Gastroesophageal sphincter (tissue), 3 donors: ENCODE measurements at regions not wholly inside any gene's neighbourhood (a gene's known extent, or its start where the extent isn't known, plus 50 kb on each side); places are given as distances from the start of the nearest gene placed in this dataset.

Experiments
- CTCF ChIP-seq, 4 experiments: fragments of 200-600 bp in 2 of 4; fragments of 450-650 bp in 2 of 4; sonication (generic) in 1 of 4; IDR thresholded peaks; one replicate each; pipeline ENCODE4 v1.5.1; 2017 to 2019; ENCODE audit warnings: antibody characterized with exemption in 4 of 4, mild to moderate bottlenecking in 2 of 4, moderate library complexity in 2 of 4
- POLR2AphosphoS5 ChIP-seq: sonication (generic); formaldehyde crosslinking; IDR thresholded peaks from one replicate; pipeline ENCODE4 v1.6.1; 2017; ENCODE audit warnings: antibody characterized with exemption

- TF ChIP-seq CTCF (IDR thresholded peaks at IDR 0.05) (no peak), POLR2AphosphoS5 (no peak)
Observed at GRCh38 chr3:102646557-102646956, 211.7 kb downstream of the ZPLD1 start.
